Activated naive CD8-positive, alpha-beta T cell (primary cell): ENCODE measurements at regions not wholly inside any gene's neighbourhood (a gene's known extent, or its start where the extent isn't known, plus 50 kb on each side); places are given as distances from the start of the nearest gene placed in this dataset.

Source experiments
- H3K27ac Mint-ChIP-seq: one replicate; pipeline ENCODE4 v1.8.0; 2021; ENCODE audit warnings: mixed read lengths
- H3K27me3 Mint-ChIP-seq: one replicate; pipeline ENCODE4 v1.8.0; 2021; ENCODE audit warnings: mixed read lengths
- H3K36me3 Mint-ChIP-seq: one replicate; pipeline ENCODE4 v1.8.0; 2021; ENCODE audit warnings: mixed read lengths
- H3K4me1 Mint-ChIP-seq: one replicate; pipeline ENCODE4 v1.8.0; 2021; ENCODE audit warnings: low read depth, mixed read lengths
- H3K4me3 Mint-ChIP-seq: one replicate; pipeline ENCODE4 v1.8.0; 2021; ENCODE audit warnings: mild to moderate bottlenecking, mixed read lengths
- H3K9me3 Mint-ChIP-seq: one replicate; pipeline ENCODE4 v1.8.0; 2021; ENCODE audit warnings: low read depth, mixed read lengths

DNA sequence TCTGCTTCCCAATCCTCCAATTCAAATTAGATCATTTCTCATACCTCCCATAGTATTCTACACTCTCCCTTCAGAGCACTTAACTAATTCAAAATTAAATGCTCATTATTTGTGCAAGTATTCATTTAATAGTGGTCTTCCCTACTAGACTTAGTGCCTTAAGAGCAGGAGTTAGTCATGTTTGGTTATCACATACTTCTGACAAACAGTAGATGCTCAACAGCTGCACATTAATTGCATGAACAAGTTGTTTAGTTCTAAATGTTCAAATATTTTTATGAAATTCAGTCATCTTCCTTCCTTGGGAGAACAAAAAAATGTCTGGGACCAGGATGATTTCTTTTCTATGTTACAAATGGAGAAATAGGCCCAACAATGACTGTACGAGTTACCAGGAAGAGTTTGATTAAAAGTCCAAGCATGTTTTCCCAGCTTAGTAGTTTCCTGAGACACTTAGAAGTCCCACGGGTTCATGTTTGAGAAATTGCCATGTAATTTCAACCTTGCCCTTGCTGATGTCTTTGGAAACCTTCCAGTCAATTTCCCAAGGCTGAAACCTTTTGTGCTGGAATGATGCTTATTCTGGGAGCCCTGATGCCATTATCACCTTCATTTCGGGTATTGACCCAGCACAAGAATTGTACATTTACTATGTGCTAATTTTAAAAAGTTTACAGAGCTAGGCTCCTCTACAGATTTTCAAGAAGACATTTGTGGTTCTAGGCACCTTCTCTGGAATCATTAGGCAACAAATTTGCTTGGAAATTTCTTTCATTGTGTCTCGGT is 437.9 kb upstream of the PLXNA2 start:
- Mint-ChIP-seq H3K9me3 (no peaks in the 10 kb centered on the region), H3K4me3 (no peak overlapping the region), H3K36me3 (no peaks in the 10 kb centered on the region), H3K4me1 (no peaks in the 10 kb centered on the region), H3K27ac (no peak overlapping the region), H3K27me3 (peaks cover 11% of the 10 kb centered on the region)

DNA sequence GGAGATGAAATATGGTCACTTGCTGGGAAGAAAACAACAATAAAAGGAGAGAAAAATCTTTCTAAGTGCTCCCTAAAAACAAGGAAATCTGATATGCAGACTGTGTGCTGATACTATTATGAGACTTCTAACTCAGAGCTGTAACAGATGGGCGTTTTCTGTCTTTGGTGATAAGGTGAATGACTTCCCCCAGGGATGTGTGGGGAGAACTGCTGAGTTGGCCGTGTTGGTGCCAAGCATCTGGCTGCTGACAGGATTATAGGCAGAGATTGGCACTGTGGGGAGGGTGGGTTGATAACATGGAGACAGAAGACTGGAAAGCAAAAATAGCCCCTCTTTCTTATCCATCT is 438.5 kb upstream of the PLXNA2 start:
- Mint-ChIP-seq H3K27me3 (peaks cover 9% of the 10 kb centered on the region), H3K27ac (no peak overlapping the region), H3K36me3 (no peaks in the 10 kb centered on the region), H3K9me3 (no peaks in the 10 kb centered on the region), H3K4me1 (no peaks in the 10 kb centered on the region), H3K4me3 (no peak overlapping the region)

DNA sequence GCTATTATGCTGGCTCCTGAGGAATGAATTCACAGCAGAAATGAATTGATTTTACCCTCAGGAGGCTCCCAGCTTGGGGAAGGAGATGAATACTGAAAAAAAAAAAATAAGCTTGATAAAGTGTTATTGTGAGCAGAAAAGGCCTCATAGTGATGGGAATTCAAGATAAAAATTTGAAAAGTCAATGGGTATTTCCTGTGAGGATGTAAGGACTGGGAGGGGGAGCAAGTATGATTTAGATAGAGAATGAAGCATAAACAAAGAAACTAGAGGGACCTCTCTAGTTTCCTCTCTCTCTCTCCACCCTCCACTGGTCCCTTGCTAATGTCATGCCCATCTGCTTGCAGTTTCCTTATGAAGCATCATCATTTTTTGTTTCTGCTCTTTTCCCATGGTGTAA is 439.0 kb upstream of the PLXNA2 start:
- Mint-ChIP-seq H3K36me3 (no peaks in the 10 kb centered on the region), H3K27me3 (peaks cover 8% of the 10 kb centered on the region), H3K27ac (no peak overlapping the region), H3K4me3 (no peak overlapping the region), H3K9me3 (no peaks in the 10 kb centered on the region), H3K4me1 (no peaks in the 10 kb centered on the region)

DNA sequence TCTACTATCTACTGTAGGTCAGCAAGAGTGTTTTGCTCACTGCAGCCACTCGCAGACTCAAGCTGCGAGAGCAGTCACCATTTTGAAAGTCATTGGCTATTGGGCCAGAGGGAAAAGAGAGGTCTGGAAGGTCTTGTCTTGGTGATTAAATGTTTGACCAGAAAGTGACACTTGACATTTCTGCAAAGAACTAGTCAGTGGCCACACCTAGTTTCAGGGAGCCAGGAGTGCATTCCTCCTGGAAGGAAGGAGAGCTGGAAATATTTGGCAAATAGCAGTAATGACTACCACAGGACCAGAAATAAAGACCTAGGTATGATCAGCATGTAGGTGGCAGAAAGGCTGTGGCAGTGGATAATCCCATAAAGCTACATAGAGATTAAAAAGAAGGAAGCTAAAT is 440.0 kb upstream of the PLXNA2 start:
- peaks cover 6% of the 10 kb centered on the region for H3K27me3 Mint-ChIP-seq
- no peak overlapping the region for H3K4me3 Mint-ChIP-seq
- no peaks in the 10 kb centered on the region for H3K36me3 Mint-ChIP-seq
- H3K9me3 Mint-ChIP-seq = no peaks in the 10 kb centered on the region
- no peak overlapping the region for H3K27ac Mint-ChIP-seq
- no peaks in the 10 kb centered on the region for H3K4me1 Mint-ChIP-seq

DNA sequence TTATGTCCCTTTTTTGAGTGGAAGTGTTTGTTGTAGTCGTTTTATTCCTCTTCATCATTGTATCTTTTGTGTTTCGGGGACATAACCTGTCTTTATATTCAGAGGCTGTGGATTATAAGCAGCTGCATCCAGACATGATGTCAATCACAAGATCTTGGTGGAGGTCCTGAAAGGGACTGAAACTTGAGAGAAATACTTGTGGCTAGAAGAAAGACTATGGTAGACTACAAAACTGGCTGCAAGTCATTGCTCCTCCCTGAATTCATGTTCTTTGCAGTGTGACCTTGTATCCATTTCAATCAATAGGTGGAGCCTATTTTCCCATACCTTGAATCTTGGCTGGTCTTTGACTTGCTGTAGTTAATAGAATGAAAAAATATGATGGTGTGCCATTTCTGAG is 442.4 kb upstream of the PLXNA2 start:
- H3K4me1 Mint-ChIP-seq = no peaks in the 10 kb centered on the region
- no peak overlapping the region for H3K27ac Mint-ChIP-seq
- peaks cover 13% of the 10 kb centered on the region for H3K27me3 Mint-ChIP-seq
- H3K9me3 Mint-ChIP-seq = no peaks in the 10 kb centered on the region
- no peaks in the 10 kb centered on the region for H3K36me3 Mint-ChIP-seq
- H3K4me3 Mint-ChIP-seq = no peak overlapping the region

DNA sequence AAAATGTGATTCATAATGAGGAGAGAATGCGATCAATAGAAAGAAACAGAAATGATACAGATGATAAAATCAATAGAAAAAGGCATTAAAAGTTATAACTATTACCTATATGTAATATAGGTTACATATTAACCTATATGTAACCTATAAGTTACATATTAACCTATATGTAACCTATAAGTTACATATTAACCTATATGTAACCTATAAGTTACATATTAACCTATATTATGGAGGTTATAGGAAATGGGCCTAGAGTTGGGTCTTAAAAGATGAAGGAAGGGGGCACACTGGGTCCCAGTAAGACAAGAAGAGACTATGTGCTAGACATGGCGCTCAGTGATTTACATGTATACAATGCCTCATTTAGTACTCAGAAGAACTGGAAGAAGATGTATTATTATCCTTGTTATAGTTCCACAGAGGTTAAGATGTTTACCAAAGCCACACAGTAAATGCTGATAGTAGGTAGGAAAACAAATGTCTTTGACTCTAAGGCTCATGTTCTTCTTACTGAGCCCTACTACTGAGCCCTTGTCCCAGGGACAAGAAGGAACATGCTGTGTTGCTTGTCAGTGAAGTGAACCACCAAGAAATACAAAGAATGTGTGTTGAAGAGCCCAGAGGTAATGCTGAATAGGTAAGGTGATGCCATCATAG is 444.6 kb upstream of the PLXNA2 start:
- H3K4me3 Mint-ChIP-seq = no peak overlapping the region
- no peaks in the 10 kb centered on the region for H3K36me3 Mint-ChIP-seq
- H3K27ac Mint-ChIP-seq = no peak overlapping the region
- H3K27me3 Mint-ChIP-seq = peaks cover 11% of the 10 kb centered on the region
- H3K9me3 Mint-ChIP-seq = no peaks in the 10 kb centered on the region
- no peaks in the 10 kb centered on the region for H3K4me1 Mint-ChIP-seq

DNA sequence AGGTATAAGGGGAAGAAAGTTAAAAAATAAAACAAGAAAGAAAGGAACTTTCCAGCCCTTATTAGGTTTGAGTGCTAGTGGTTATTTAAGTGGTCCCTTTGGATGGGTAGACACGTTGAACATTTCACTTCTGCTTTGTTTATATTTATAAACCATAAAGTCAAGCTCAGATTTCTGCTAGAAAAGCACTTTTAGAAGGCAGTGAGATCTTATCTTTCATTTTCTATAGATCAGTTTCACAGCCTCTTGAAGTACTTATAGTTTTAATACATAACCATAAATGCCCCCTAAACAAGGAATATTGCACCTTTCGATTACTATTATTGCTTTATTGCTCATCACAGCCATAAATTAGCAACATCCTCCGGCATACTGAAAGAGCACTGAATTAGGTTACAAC is 446.8 kb upstream of the PLXNA2 start:
- no peak overlapping the region for H3K27ac Mint-ChIP-seq
- H3K36me3 Mint-ChIP-seq = no peaks in the 10 kb centered on the region
- H3K4me3 Mint-ChIP-seq = no peak overlapping the region
- H3K27me3 Mint-ChIP-seq = peaks cover 10% of the 10 kb centered on the region
- no peaks in the 10 kb centered on the region for H3K4me1 Mint-ChIP-seq
- H3K9me3 Mint-ChIP-seq = no peaks in the 10 kb centered on the region

DNA sequence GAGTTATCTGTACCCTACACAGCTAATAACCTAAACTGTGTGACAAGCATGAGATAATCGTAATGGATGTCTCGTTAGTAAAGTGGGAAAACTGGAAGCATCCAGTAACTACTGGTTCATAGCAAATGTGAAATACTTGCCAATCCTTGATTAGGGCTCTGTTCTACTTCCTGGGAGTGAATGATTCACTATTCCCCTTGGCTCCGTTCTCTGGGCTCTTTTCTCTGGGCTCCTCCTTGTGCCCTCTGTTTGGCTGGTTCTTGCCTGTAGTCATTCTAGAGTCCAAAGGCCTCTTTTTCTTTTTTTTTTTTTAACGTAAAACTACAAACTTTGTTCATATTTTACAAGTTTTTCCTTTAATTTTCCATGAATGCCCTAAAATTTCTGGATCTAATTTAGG is 465.8 kb upstream of the PLXNA2 start:
- Mint-ChIP-seq H3K4me3 (no peak overlapping the region), H3K27ac (no peak overlapping the region), H3K36me3 (no peaks in the 10 kb centered on the region), H3K9me3 (no peaks in the 10 kb centered on the region), H3K4me1 (no peaks in the 10 kb centered on the region), H3K27me3 (no peaks in the 10 kb centered on the region)

DNA sequence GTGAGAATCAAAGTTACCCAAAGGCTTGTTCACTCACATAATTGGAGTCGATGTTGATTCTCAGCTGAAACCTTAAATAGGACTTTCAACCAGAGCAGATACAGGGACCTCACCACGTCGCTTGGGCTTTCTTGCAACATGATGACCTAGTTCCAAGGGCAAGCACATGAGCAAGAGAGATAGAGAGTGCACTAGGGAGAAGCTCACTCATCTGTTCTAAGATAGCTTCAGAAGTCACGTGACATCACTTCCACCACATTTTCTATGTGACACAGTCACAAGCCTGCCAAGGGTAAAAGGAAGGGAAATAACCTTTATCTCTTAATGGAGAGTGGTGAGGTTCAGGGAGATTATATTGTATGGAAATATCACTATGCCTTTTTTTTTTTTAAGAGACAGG is 470.1 kb upstream of the PLXNA2 start:
- Mint-ChIP-seq H3K36me3 (no peaks in the 10 kb centered on the region), H3K4me3 (no peak overlapping the region), H3K9me3 (peaks cover 3% of the 10 kb centered on the region), H3K27ac (no peak overlapping the region), H3K4me1 (no peaks in the 10 kb centered on the region), H3K27me3 (peaks cover 6% of the 10 kb centered on the region)

DNA sequence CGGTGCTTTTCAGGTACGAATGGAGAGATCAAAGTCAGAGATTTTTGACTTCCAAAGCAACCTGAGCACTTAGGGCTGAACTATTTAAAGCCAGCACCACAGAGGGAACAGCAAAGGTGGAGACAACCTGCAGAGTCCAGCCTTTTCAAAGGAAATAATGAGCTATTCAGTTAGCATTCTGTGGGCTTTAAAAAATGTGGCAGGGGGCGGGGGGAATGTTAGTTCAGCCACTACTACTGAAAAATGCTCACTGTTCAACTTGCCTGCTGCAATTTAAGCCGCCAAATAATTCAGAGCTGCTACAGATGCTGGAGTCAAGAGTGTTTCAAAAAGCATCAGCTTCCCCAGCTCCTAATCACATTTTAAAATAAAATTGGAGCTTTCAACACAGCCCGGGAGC is 473.3 kb upstream of the PLXNA2 start:
- Mint-ChIP-seq H3K27ac (no peak overlapping the region), H3K4me1 (no peaks in the 10 kb centered on the region), H3K27me3 (peaks cover 8% of the 10 kb centered on the region), H3K9me3 (peaks cover 13% of the 10 kb centered on the region), H3K36me3 (no peaks in the 10 kb centered on the region), H3K4me3 (no peak overlapping the region)

DNA sequence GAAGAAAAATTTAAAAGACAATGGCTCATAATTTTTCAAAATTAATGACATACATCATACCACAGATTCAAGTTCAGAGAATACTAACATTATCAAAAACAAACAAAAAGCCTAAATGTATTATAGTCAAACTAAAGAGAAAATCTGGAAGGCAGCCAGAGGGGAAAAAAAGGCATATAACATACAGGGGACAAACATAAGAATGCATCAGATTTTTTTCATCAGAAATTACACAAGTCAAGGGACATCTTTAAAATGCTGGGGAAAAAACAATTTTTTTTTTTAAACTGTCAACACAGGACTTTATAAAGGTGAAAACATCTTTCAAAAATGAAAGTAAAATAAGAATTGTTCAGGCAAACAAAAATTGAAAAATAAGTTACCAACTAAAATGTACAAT is 478.4 kb upstream of the PLXNA2 start:
- Mint-ChIP-seq H3K36me3 (no peaks in the 10 kb centered on the region), H3K4me1 (no peaks in the 10 kb centered on the region), H3K27me3 (peaks cover 8% of the 10 kb centered on the region), H3K9me3 (peaks cover 27% of the 10 kb centered on the region), H3K4me3 (no peak overlapping the region), H3K27ac (no peak overlapping the region)

DNA sequence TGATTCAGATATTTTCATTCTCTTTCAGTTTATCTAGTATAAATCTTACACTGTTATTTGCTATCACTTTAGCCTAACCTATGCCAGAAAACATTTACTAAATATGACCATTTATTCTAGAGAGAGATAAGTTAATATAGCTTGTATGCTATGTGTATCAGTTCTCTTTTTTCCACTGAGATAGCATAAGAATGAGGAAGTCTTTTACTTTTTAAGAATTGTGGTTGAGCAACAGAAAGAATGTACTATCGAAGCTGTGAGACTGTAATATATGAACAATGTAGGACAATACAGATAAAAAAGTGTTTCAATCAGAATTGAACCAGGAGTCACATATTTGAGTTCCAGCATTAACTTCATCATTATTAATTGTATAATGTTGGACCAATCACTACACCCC is 479.9 kb upstream of the PLXNA2 start:
- Mint-ChIP-seq H3K4me1 (no peaks in the 10 kb centered on the region), H3K36me3 (no peaks in the 10 kb centered on the region), H3K27ac (no peak overlapping the region), H3K27me3 (peaks cover 3% of the 10 kb centered on the region), H3K9me3 (peaks cover 25% of the 10 kb centered on the region), H3K4me3 (no peak overlapping the region)

DNA sequence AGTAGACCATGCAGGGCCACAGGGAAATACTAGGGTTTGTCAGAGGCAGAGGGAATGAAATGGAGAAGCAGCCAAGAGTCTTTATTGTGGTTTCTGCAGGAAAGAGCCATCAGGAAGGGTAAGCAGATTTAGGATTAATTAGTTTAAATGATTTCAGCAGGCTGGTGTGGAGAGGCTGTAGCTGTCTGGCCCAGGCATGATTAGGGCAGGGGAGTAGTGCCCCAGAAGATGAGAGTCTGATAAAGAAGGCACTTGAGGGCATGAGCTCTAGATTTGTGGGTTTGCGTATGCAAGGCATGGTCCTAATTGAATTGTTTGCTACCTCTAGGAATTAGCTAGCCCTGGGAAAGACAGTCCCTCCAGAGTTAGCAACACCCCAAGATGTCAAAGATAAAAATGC is 484.6 kb upstream of the PLXNA2 start:
- H3K4me1 Mint-ChIP-seq = peaks cover 6% of the 10 kb centered on the region
- peaks cover 2% of the 10 kb centered on the region for H3K27me3 Mint-ChIP-seq
- no peak overlapping the region for H3K27ac Mint-ChIP-seq
- no peak overlapping the region for H3K4me3 Mint-ChIP-seq
- no peaks in the 10 kb centered on the region for H3K36me3 Mint-ChIP-seq
- peaks cover 4% of the 10 kb centered on the region for H3K9me3 Mint-ChIP-seq

DNA sequence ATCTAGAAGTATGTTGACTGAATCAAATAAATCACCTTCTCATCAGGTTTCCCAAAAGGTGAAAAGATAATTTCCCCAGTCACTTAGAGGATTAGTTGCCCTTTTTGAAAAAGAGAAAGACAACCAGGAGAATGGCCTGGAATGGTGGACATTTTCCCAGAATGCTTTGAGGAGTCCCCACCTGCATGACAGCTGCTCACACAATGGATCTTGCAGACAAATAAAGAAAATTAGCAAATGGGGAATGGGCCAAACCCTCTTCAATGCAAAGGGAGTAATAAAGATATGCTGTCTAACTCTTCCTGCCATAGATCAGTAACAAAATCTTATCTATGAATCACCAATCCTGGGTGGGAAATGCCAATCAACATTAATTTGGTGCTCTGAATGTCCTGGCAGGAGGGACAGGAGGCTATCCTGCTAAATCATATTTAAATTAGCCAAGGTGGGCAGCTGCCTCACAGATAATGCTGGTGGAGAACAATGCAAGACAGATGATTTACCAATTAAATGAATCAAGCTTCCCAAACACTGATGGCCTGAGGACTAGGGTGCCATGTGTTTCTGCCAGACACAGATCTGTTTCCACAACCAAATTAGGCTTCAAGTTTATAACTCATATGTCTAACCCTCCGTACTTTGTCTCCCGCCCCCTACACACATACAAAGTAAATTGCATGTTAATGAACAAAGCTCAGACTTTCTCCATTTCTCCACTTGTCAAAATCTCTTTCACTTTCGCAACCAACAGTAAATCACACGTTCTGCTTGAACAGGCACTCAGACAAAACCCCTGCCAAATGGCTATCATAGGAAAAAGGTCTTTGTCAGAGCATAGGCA is 488.0 kb upstream of the PLXNA2 start:
- H3K4me1 Mint-ChIP-seq = peaks cover 6% of the 10 kb centered on the region
- H3K9me3 Mint-ChIP-seq = no peaks in the 10 kb centered on the region
- H3K4me3 Mint-ChIP-seq = no peak overlapping the region
- H3K27me3 Mint-ChIP-seq = peaks cover 5% of the 10 kb centered on the region
- H3K36me3 Mint-ChIP-seq = no peaks in the 10 kb centered on the region
- H3K27ac Mint-ChIP-seq = no peak overlapping the region

DNA sequence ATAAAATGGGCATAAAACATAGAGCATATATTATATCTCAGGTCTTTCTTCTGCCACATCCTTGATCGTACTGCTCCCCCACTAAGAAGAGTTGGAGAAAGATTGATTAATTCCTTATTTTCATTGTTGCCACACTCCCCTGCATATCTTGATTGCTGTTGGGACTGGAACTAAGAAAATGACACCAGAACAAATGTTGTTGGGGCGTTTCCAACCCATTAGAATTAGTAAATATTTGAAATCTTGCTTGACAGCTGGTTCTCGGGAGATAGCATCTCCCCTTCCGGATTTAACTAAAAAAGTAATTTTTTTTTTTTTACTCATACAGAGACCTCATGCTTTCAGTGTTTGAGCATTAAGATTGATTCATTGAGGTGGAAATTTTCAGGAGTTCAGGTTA is 493.0 kb upstream of the PLXNA2 start:
- peaks cover 5% of the 10 kb centered on the region for H3K27me3 Mint-ChIP-seq
- H3K27ac Mint-ChIP-seq = no peak overlapping the region
- no peaks in the 10 kb centered on the region for H3K36me3 Mint-ChIP-seq
- H3K4me1 Mint-ChIP-seq = peaks cover 5% of the 10 kb centered on the region
- H3K9me3 Mint-ChIP-seq = no peaks in the 10 kb centered on the region
- H3K4me3 Mint-ChIP-seq = no peak overlapping the region
